ENCODE measurements at regions not wholly inside any gene's neighbourhood (a gene's known extent, or its start where the extent isn't known, plus 50 kb on each side); places are given as distances from the start of the nearest gene placed in this dataset.

GRCh38 chr22:27212102-27212501, 554.7 kb downstream of the MIAT start (continued):
- TF ChIP-seq ATF3 (IDR thresholded peaks at IDR 0.05; ENCODE audit: insufficient read depth, low read depth, low read length) (no peak), GTF2F1 (IDR thresholded peaks at IDR 0.05; ENCODE audit: borderline replicate concordance, low read depth, low read length) (no peak), FOSL1 (IDR thresholded peaks at IDR 0.05; ENCODE audit: insufficient read depth, low read depth, low read length) (no peak), NRF1 (IDR thresholded peaks at IDR 0.05; ENCODE audit: low read depth, low read length) (no peak)

All from H1 (cell line).